SK-N-SH treated with all-trans-retinoic acid at 6 μM for 48 hours (cell line): ENCODE measurements at regions not wholly inside any gene's neighbourhood (a gene's known extent, or its start where the extent isn't known, plus 50 kb on each side); places are given as distances from the start of the nearest gene placed in this dataset.

ENCODE experiments used
- BACH2 ChIP-seq: fragments of 250-450 bp; sonication (Bioruptor Pico); IDR thresholded peaks from 2 replicates; pipeline ENCODE4 v1.9.0; 2021; ENCODE audit warnings: mild to moderate bottlenecking, borderline replicate concordance
- CSDC2 ChIP-seq: fragments of 250-450 bp; sonication (Bioruptor Pico); IDR thresholded peaks from 2 replicates; pipeline ENCODE4 v1.5.0; 2020; ENCODE audit warnings: mild to moderate bottlenecking, moderate library complexity
- ISL1 ChIP-seq: fragments of 250-450 bp; sonication (Bioruptor Pico); IDR thresholded peaks from 2 replicates; pipeline ENCODE4 v2.1.2; 2022; ENCODE audit warnings: mild to moderate bottlenecking, moderate library complexity
- TOX ChIP-seq: fragments of 250-450 bp; sonication (Bioruptor Pico); IDR thresholded peaks from 2 replicates; pipeline ENCODE4 v1.8.0; 2021; ENCODE audit warnings: mild to moderate bottlenecking, moderate library complexity, borderline replicate concordance
- ZC3H10 ChIP-seq: fragments of 250-450 bp; sonication (Bioruptor Pico); IDR thresholded peaks from 2 replicates; pipeline ENCODE4 v1.5.1; 2021; ENCODE audit warnings: mild to moderate bottlenecking, moderate library complexity
- ZNF565 ChIP-seq: fragments of 450-650 bp; formaldehyde crosslinking; conservative IDR thresholded peaks from 2 replicates; pipeline ENCODE4 v1.5.0; 2020; ENCODE audit warnings: low read depth, mild to moderate bottlenecking, moderate library complexity
- ZNF8 ChIP-seq: fragments of 450-650 bp; formaldehyde crosslinking; IDR thresholded peaks from 2 replicates; pipeline ENCODE4 v1.5.0; 2020; ENCODE audit warnings: mild to moderate bottlenecking, moderate library complexity

DNA sequence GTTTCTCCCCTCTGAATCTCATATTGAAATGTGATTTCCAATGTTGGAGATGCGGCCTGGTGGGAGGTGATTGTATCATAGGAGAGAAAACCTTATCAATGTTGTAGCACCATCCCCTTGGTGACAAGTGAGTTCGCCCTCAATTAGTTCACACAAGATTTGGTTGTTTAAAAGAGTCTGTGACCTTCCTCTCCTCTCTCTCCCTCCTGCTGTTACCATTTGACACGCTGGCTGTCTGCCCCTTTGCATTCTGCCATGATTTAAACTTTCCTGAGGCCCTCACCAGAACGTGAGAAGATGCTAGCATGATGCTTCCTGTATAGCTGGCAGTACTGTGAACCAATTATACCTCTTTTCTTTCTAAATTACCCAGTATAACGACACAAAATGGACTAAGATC, 730.9 kb upstream of the PRMT6 start:
- TF ChIP-seq BACH2, result no peak
- TF ChIP-seq CSDC2 (CRISPR knock-in tag), result no peak
- TF ChIP-seq ZC3H10 (CRISPR knock-in tag), result no peak
- TF ChIP-seq ISL1 (CRISPR knock-in tag), result no peak
- TF ChIP-seq ZNF8 (CRISPR knock-in tag), result no peak
- TF ChIP-seq ZNF565 (CRISPR knock-in tag), result no peak
- TF ChIP-seq TOX (CRISPR knock-in tag), result no peak
